Keratinocyte (primary cell): ENCODE measurements at regions not wholly inside any gene's neighbourhood (a gene's known extent, or its start where the extent isn't known, plus 50 kb on each side); places are given as distances from the start of the nearest gene placed in this dataset.

Experiments
- EZH2 ChIP-seq: IDR thresholded peaks from one replicate; pipeline ENCODE4 v1.6.1; 2012; ENCODE audit warnings: inconsistent platforms, mild to moderate bottlenecking, low read length, moderate library complexity
- TF ChIP-seq, protein P1 (sequence below), 3 experiments: IDR thresholded peaks in 1 of 3; conservative IDR thresholded peaks in 1 of 3; optimal IDR thresholded peaks in 1 of 3; 2 replicates in 2 of 3; 3 replicates in 1 of 3; pipeline versions ENCODE3 to v1.5.1; 2011; ENCODE audit warnings: low read length in 3 of 3, mild to moderate bottlenecking in 3 of 3, moderate library complexity in 2 of 3, control low read depth in 1 of 3, inconsistent platforms in 1 of 3; ENCODE audit not compliant: insufficient read depth in 2 of 3; ENCODE audit errors: extremely low read depth in 1 of 3

DNA sequence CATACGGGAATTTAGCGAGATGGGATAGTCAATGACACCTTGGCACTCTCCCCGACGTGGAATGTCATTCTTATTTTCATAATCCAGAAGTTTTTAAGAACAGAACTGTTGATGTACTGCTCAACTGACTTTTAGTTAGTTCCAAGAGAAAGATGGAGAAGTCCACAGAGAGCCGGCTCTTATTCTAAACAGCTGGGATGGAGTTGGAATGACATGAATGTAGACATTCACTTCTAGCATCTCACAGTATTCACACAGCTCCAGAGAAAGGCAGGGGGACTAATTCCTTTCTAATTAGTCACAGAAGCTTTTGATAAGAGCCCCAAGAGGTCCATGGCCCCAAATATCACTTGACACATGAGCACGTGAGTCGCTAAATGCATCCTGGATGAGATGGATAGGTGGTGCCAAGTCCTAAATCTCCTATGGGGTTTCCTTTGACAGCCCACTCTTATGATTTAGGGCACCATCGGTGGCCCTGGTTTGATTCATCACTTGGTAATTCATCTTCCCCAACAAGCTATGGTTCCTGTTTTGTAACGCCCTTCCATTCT is 420.3 kb upstream of the AUTS2 start:
- TF ChIP-seq, protein P1, sequence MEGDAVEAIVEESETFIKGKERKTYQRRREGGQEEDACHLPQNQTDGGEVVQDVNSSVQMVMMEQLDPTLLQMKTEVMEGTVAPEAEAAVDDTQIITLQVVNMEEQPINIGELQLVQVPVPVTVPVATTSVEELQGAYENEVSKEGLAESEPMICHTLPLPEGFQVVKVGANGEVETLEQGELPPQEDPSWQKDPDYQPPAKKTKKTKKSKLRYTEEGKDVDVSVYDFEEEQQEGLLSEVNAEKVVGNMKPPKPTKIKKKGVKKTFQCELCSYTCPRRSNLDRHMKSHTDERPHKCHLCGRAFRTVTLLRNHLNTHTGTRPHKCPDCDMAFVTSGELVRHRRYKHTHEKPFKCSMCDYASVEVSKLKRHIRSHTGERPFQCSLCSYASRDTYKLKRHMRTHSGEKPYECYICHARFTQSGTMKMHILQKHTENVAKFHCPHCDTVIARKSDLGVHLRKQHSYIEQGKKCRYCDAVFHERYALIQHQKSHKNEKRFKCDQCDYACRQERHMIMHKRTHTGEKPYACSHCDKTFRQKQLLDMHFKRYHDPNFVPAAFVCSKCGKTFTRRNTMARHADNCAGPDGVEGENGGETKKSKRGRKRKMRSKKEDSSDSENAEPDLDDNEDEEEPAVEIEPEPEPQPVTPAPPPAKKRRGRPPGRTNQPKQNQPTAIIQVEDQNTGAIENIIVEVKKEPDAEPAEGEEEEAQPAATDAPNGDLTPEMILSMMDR (optimal IDR thresholded peaks at IDR 0.05 in 1 of 3, IDR thresholded peaks at IDR 0.05 in 1 of 3, conservative IDR thresholded peaks at IDR 0.05 in 1 of 3; ENCODE audit: extremely low read depth in 1 of 3, insufficient read depth in 2 of 3, low read length in 3 of 3), result no peak
- TF ChIP-seq EZH2, result no peak
